Activated T-helper 2 cell treated with anti-CD3 and anti-CD28 coated beads, Interferon-gamma antibody, Interleukin-2, Interleukin-4, amounts not matched to agents 10 μg/mL and 5 μg/mL and 100 μg/mL, durations not matched to agents 14 hours and 24 hours and 36 hours (primary cell): ENCODE measurements at regions not wholly inside any gene's neighbourhood (a gene's known extent, or its start where the extent isn't known, plus 50 kb on each side); places are given as distances from the start of the nearest gene placed in this dataset.

Experiments
- DNase-seq: peaks from one replicate; pipeline ENCODE4 v3.0.0; 2021; ENCODE audit warnings: low spot score
- H3K27ac Mint-ChIP-seq: one replicate; pipeline ENCODE4 v1.8.0; 2021; ENCODE audit warnings: mixed read lengths
- H3K27me3 Mint-ChIP-seq: one replicate; pipeline ENCODE4 v1.8.0; 2021; ENCODE audit warnings: low read depth, mixed read lengths
- H3K36me3 Mint-ChIP-seq: one replicate; pipeline ENCODE4 v1.8.0; 2021; ENCODE audit warnings: low read depth, mixed read lengths
- H3K4me1 Mint-ChIP-seq: one replicate; pipeline ENCODE4 v1.8.0; 2021; ENCODE audit warnings: low read depth, mixed read lengths
- H3K4me3 Mint-ChIP-seq: one replicate; pipeline ENCODE4 v1.8.0; 2021; ENCODE audit warnings: low read depth, mild to moderate bottlenecking, moderate library complexity, mixed read lengths
- H3K9me3 Mint-ChIP-seq: one replicate; pipeline ENCODE4 v1.8.0; 2021; ENCODE audit warnings: mixed read lengths
- intact Hi-C: fragments of 100-400 bp; cut with micrococcal nuclease; formaldehyde crosslinking; loops from one replicate; pipeline ENCODE4 v1.15.1; 2023

DNA sequence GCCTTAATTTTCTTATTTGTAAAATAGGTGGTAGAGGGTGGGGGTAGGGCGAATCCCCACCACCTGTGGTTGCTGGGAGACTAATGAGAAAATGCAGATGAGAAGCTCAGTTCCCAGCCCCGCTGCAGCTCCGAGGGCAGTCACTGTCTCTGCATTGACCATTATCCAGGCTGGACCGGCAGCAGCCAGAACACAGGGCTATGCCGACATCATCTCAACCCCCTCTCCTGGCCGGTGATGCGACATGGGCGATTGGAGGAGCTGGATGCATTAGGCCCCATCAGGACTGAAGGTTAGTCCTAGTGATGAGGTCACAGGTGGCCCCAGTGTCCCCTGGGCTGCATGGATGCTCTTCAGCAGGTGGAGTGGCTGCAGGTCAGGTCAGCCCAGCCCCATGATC lies 412.4 kb downstream of the CTTN start:
- intact Hi-C loops = no loop called here
- H3K27me3 Mint-ChIP-seq = no peaks in the 10 kb centered on the region
- no peaks in the 10 kb centered on the region for H3K4me1 Mint-ChIP-seq
- no peaks in the 10 kb centered on the region for H3K9me3 Mint-ChIP-seq
- no peak overlapping the region for H3K27ac Mint-ChIP-seq
- H3K4me3 Mint-ChIP-seq = no peak overlapping the region
- DNase-seq = no peak
- no peaks in the 10 kb centered on the region for H3K36me3 Mint-ChIP-seq

GRCh38 chr11:70811483-70811882 lies 413.2 kb downstream of the CTTN start:
- Mint-ChIP-seq H3K9me3 (no peaks in the 10 kb centered on the region), H3K27me3 (no peaks in the 10 kb centered on the region), H3K36me3 (no peaks in the 10 kb centered on the region), H3K27ac (no peak overlapping the region), H3K4me3 (no peak overlapping the region), H3K4me1 (no peaks in the 10 kb centered on the region)
- DNase-seq = no peak
- intact Hi-C loops = no loop called here

DNA sequence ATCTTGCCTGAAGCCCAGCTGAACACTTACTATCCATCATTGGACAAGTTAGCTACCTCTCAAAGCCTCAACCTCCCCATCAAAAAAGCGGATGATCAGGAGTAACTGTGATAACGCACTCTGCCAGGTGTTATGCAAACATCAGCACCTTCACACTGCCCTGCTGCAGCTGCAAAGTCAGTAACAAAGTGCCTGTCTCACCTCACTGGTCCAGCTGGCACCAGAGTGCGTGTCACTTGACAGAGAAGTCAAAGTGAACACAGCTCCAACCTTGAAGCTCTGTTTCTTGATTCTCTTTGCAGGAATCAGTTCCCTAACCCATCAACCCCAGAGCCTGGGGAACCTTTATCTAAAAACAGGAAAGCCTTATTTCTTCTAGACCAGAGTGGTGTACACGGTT lies 413.6 kb downstream of the CTTN start:
- Mint-ChIP-seq H3K4me1 (no peaks in the 10 kb centered on the region), H3K36me3 (no peaks in the 10 kb centered on the region), H3K9me3 (no peaks in the 10 kb centered on the region), H3K4me3 (no peak overlapping the region), H3K27me3 (no peaks in the 10 kb centered on the region), H3K27ac (no peak overlapping the region)
- intact Hi-C loops = no loop called here
- no peak for DNase-seq

DNA sequence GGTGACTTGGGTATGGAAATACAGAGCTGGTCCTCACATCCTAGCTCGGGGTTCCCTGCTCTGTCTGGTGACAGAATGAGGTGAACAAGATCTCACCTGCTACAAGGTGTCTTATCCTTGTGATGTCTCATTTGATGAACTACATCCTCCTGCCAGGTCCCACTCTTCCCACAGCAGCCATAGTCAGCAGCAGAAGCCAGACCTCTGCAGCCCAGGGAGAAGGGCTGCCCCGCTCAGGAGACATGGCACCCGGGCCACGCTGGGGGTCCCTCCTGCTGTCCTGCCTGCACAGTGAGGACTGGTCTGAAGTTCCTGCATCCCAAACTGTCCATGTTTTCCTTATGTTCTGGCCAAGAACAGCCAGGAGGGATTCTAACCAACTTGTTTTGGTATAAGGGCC lies 414.1 kb downstream of the CTTN start:
- no peaks in the 10 kb centered on the region for H3K4me1 Mint-ChIP-seq
- no peaks in the 10 kb centered on the region for H3K36me3 Mint-ChIP-seq
- no peaks in the 10 kb centered on the region for H3K27me3 Mint-ChIP-seq
- no peak for DNase-seq
- no peak overlapping the region for H3K27ac Mint-ChIP-seq
- intact Hi-C loops = no loop called here
- no peaks in the 10 kb centered on the region for H3K9me3 Mint-ChIP-seq
- no peak overlapping the region for H3K4me3 Mint-ChIP-seq

- Mint-ChIP-seq H3K36me3 (no peaks in the 10 kb centered on the region), H3K4me3 (no peak overlapping the region), H3K27me3 (no peaks in the 10 kb centered on the region), H3K4me1 (no peaks in the 10 kb centered on the region), H3K9me3 (no peaks in the 10 kb centered on the region), H3K27ac (no peak overlapping the region)
- DNase-seq = no peak
- intact Hi-C loops = no loop called here
These were observed 415.3 kb downstream of the CTTN start for GRCh38 chr11:70813651-70814050.

GRCh38 chr11:70815485-70815832 lies 417.1 kb downstream of the CTTN start:
- intact Hi-C loops = no loop called here
- H3K27me3 Mint-ChIP-seq = no peaks in the 10 kb centered on the region
- H3K9me3 Mint-ChIP-seq = no peaks in the 10 kb centered on the region
- no peak overlapping the region for H3K4me3 Mint-ChIP-seq
- H3K27ac Mint-ChIP-seq = no peak overlapping the region
- H3K4me1 Mint-ChIP-seq = no peaks in the 10 kb centered on the region
- H3K36me3 Mint-ChIP-seq = no peaks in the 10 kb centered on the region
- no peak for DNase-seq

DNA sequence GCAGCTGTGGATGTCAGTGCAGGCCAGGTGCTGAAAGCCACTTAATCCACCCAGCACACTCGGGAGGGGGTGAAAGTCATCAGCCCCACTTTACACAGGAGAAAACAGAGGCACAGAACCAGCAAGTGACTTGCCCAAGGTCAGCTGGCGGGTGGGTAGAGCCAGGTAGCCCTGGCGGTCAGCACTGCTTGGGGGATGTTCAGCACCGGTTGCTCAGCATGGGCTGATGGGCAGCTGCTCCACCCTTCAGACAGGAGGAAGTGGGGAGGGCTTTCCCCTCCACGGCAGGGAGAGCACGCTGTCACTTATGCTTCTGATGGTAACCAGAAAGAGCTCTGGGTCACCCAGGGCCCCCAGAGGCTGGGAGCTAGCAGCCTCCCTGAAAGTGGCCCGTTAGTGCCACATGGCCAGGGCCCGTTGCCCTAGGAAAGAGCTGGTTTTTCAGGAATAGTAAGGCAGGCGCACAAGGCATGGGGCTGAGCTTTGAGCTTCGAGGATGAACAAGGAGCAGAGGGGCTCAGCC lies 417.9 kb downstream of the CTTN start:
- intact Hi-C loops = no loop called here
- Mint-ChIP-seq H3K9me3 (no peaks in the 10 kb centered on the region), H3K27ac (no peak overlapping the region), H3K36me3 (no peaks in the 10 kb centered on the region), H3K27me3 (no peaks in the 10 kb centered on the region), H3K4me1 (no peaks in the 10 kb centered on the region), H3K4me3 (no peak overlapping the region)
- no peak for DNase-seq

DNA sequence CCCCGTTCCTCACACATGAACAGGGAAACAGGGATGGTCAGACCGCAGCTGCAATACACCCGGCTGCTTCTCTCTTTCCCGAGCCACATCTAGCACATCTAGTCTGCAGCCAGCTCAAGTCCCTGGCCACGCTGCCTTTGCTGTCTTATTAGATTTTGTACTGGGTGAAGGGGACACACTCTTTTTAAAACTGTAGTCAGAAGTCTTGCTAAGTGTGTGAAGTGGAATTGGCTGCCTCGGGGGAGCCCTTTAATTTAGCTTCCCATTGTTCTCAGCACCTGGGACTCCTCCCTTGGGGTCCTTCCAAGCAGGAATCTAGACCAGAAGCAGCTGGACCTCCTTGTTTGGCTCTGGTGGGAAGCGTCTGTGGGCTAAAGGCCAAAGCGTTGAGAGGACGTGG lies 420.0 kb downstream of the CTTN start:
- Mint-ChIP-seq H3K27me3 (no peaks in the 10 kb centered on the region), H3K36me3 (no peaks in the 10 kb centered on the region), H3K4me3 (no peak overlapping the region), H3K4me1 (no peaks in the 10 kb centered on the region), H3K27ac (no peak overlapping the region), H3K9me3 (no peaks in the 10 kb centered on the region)
- no peak for DNase-seq
- intact Hi-C loops = no loop called here

GRCh38 chr11:70819022-70819421 lies 420.7 kb downstream of the CTTN start:
- no peaks in the 10 kb centered on the region for H3K9me3 Mint-ChIP-seq
- intact Hi-C loops = no loop called here
- peaks cover 4% of the 10 kb centered on the region for H3K27me3 Mint-ChIP-seq
- H3K36me3 Mint-ChIP-seq = no peaks in the 10 kb centered on the region
- no peaks in the 10 kb centered on the region for H3K4me1 Mint-ChIP-seq
- DNase-seq = no peak
- no peak overlapping the region for H3K4me3 Mint-ChIP-seq
- H3K27ac Mint-ChIP-seq = no peak overlapping the region

GRCh38 chr11:70820311-70820710 lies 422.0 kb downstream of the CTTN start:
- no peak overlapping the region for H3K27ac Mint-ChIP-seq
- no peaks in the 10 kb centered on the region for H3K36me3 Mint-ChIP-seq
- no peaks in the 10 kb centered on the region for H3K4me1 Mint-ChIP-seq
- intact Hi-C loops = no loop called here
- no peaks in the 10 kb centered on the region for H3K9me3 Mint-ChIP-seq
- H3K27me3 Mint-ChIP-seq = peaks cover 14% of the 10 kb centered on the region
- DNase-seq = no peak
- H3K4me3 Mint-ChIP-seq = no peak overlapping the region

GRCh38 chr11:70820712-70821111 lies 422.4 kb downstream of the CTTN start:
- no peak overlapping the region for H3K27ac Mint-ChIP-seq
- H3K4me1 Mint-ChIP-seq = no peaks in the 10 kb centered on the region
- peaks cover 18% of the 10 kb centered on the region for H3K27me3 Mint-ChIP-seq
- intact Hi-C loops = no loop called here
- DNase-seq = no peak
- no peaks in the 10 kb centered on the region for H3K9me3 Mint-ChIP-seq
- H3K36me3 Mint-ChIP-seq = no peaks in the 10 kb centered on the region
- no peak overlapping the region for H3K4me3 Mint-ChIP-seq

DNA sequence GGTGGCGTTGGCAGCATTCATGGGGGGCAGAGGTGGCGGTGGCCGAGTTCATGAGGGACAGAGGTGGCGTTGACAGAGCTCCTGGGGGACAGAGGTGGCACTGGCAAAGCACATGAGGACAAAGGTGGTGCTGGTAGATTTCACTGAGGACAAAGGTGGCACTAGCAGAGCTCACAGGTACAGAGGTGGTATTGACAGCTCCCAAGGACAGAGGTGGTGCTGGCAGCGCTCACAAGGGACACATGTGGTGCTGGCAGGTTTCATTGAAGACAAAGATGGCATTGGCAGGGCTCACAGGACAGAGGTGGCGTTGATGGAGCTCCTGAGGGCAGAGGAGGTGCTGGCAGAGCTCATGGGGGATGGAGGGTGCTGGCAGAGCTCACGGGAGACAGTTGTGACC lies 425.4 kb downstream of the CTTN start:
- Mint-ChIP-seq H3K36me3 (no peaks in the 10 kb centered on the region), H3K4me1 (no peaks in the 10 kb centered on the region), H3K4me3 (no peak overlapping the region), H3K9me3 (no peaks in the 10 kb centered on the region), H3K27me3 (peaks cover 32% of the 10 kb centered on the region), H3K27ac (no peak overlapping the region)
- intact Hi-C loops = no loop called here
- DNase-seq = no peak

DNA sequence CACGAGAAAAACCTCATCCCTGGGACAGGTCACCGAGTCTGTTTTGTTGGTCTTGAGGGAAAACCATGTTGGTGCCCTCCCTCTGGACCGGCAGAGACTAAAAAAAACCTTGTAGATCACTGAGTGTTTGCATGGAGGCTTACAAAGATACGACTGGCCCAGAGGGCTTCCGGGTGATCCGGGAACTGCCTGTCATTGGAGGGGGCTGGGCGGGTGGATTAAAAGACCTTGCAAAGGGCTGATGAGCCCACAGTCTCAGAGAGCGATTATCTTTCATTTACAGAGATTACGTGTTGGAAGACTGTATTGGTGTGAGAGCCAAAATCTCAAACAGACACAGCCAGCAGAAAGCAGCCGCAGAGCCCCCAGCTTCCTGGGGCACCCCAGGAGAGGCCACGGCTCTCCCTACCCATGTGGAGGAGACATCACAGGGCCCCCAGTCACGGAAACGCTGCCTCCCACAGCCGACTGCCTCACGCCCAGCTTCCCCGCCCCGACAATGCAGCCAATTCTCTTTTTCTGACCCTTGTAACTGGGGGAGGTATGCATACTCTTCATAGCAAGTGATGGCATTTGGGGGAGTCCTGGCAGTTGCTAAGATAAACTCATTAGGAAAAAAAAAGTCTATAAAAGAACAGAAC lies 426.4 kb downstream of the CTTN start:
- intact Hi-C loops = no loop called here
- Mint-ChIP-seq H3K4me3 (no peak overlapping the region), H3K4me1 (no peaks in the 10 kb centered on the region), H3K27me3 (peaks cover 32% of the 10 kb centered on the region), H3K27ac (no peak overlapping the region), H3K36me3 (no peaks in the 10 kb centered on the region), H3K9me3 (no peaks in the 10 kb centered on the region)
- DNase-seq = no peak
